K562 (cell line): ENCODE measurements at regions not wholly inside any gene's neighbourhood (a gene's known extent, or its start where the extent isn't known, plus 50 kb on each side); places are given as distances from the start of the nearest gene placed in this dataset.

Experiments
- ATAC-seq: fragments of 200-7000 bp; cut with Tn5 transposase; 3 replicates; pipeline ENCODE4 v1.9.1; 2020; ENCODE audit warnings: moderate library complexity
- BruUV-seq: library from RNA; stranded (reverse); fragments of 400-500 nt; replicated peaks from 2 replicates; lab custom pipeline; 2021; lab: Mats Ljungman, UMichigan
- CTCF ChIA-PET: fragments of 300-600 bp; formaldehyde crosslinking; extraction: SDS; loops from one replicate; lab custom pipeline; 2021; ENCODE audit warnings: low intra/inter-chr PET ratio; lab: Yijun Ruan, JAX
- POLR2A ChIA-PET: fragments of 300-600, 350-650 bp; sonication (Branson Sonifier 250); formaldehyde crosslinking; extraction: SDS; loops from one replicate; lab custom pipeline; 2021; ENCODE audit warnings: antibody characterized with exemption, inconsistent platforms; lab: Yijun Ruan, JAX
- DNase-seq, 4 experiments: peaks; one replicate each; pipeline versions ENCODE4 v3.0.0 to v3.0.0-alpha.2; 2011 to 2018; ENCODE audit warnings: low spot score in 3 of 4, mixed read lengths in 3 of 4; ENCODE audit errors: extremely low read depth in 1 of 4
- FAIRE-seq: peaks from 2 replicates; lab custom pipeline; 2011; peaks lifted over from hg19 to GRCh38; lab: Jason Lieb, UNC
- H2AFZ ChIP-seq: 2 replicates; pipeline ENCODE4 v1.6.0; 2011; ENCODE audit warnings: low read depth, low read length, control low read depth, inconsistent platforms
- H3K27ac ChIP-seq: fragments of 200-600 bp; 3 replicates; pipeline ENCODE4 v1.8.0; 2011; ENCODE audit warnings: low read depth, mild to moderate bottlenecking, control low read depth, inconsistent platforms, low read length, moderate library complexity, mixed read lengths; ENCODE audit errors: extremely low read depth
- H3K27me3 ChIP-seq, 2 experiments: fragments of 300-600 bp in 1 of 2; 2 replicates in 1 of 2; 3 replicates in 1 of 2; pipeline versions ENCODE4 v1.6.0 to v1.8.0; 2011; ENCODE audit warnings: inconsistent platforms in 2 of 2, low read length in 2 of 2, mild to moderate bottlenecking in 1 of 2, mixed read lengths in 1 of 2, moderate library complexity in 1 of 2; ENCODE audit not compliant: control insufficient read depth in 2 of 2, insufficient read depth in 2 of 2
- H3K36me3 ChIP-seq: fragments of 300-600 bp; 3 replicates; pipeline ENCODE4 v1.8.0; 2011; ENCODE audit warnings: mild to moderate bottlenecking, low read length, inconsistent platforms; ENCODE audit not compliant: control insufficient read depth, insufficient read depth
- H3K4me1 ChIP-seq, 2 experiments: fragments of 200-600 bp in 1 of 2; replicated peaks in 1 of 2; 2 replicates in 1 of 2; 3 replicates in 1 of 2; pipeline versions ENCODE4 v1.5.1 to v1.8.0; 2011; ENCODE audit warnings: inconsistent platforms in 2 of 2, low read length in 2 of 2, mild to moderate bottlenecking in 1 of 2, mixed read lengths in 1 of 2, moderate library complexity in 1 of 2; ENCODE audit not compliant: control insufficient read depth in 2 of 2, insufficient read depth in 2 of 2
- H3K4me2 ChIP-seq: 2 replicates; pipeline ENCODE4 v1.6.1; 2011; ENCODE audit warnings: low read length, control low read depth, inconsistent platforms, mixed read lengths; ENCODE audit not compliant: insufficient read depth
- H3K4me3 ChIP-seq: fragments of 200-600 bp; sonication (generic), shearing (Covaris generic); 2 replicates; pipeline ENCODE4 v1.5.1; 2016; ENCODE audit warnings: control low read depth, inconsistent platforms
- H3K79me2 ChIP-seq: fragments of 200-600 bp; 3 replicates; pipeline ENCODE4 v1.8.0; 2011; ENCODE audit warnings: low read length, inconsistent platforms; ENCODE audit not compliant: control insufficient read depth, insufficient read depth
- H3K9ac ChIP-seq, 2 experiments: 2 replicates each; pipeline versions ENCODE4 v1.6.0 to v1.6.1; 2011; ENCODE audit warnings: low read depth in 2 of 2, low read length in 2 of 2, control low read depth in 1 of 2, inconsistent platforms in 1 of 2, mild to moderate bottlenecking in 1 of 2, mixed read lengths in 1 of 2; ENCODE audit not compliant: insufficient read depth in 1 of 2
- H3K9me1 ChIP-seq: one replicate; pipeline ENCODE4 v1.6.0; 2011; ENCODE audit warnings: inconsistent platforms, mild to moderate bottlenecking, low read length, moderate library complexity; ENCODE audit not compliant: control insufficient read depth, insufficient read depth
- H3K9me3 ChIP-seq: replicated peaks from 2 replicates; pipeline ENCODE4 v1.5.1; 2011; ENCODE audit warnings: low read depth, low read length, inconsistent platforms; ENCODE audit not compliant: control insufficient read depth, insufficient read depth
- H4K20me1 ChIP-seq: replicated peaks from 2 replicates; pipeline ENCODE4 v1.6.1; 2011; ENCODE audit warnings: low read length, inconsistent platforms, mixed read lengths; ENCODE audit not compliant: control insufficient read depth, insufficient read depth
- BCOR ChIP-seq: fragments of 450-650 bp; IDR thresholded peaks from 2 replicates; pipeline ENCODE4 v1.6.1; 2016
- CGGBP1 ChIP-seq: fragments of 250-450 bp; sonication (Bioruptor Pico); IDR thresholded peaks from 2 replicates; pipeline ENCODE4 v1.9.0; 2021; ENCODE audit warnings: mild to moderate bottlenecking
- IRF9 ChIP-seq: fragments of 450-650 bp; IDR thresholded peaks from 2 replicates; pipeline ENCODE4 v1.6.1; 2016; ENCODE audit warnings: missing biosample characterization, missing genetic modification characterization
- KLF16 ChIP-seq: IDR thresholded peaks from 2 replicates; pipeline ENCODE4 v1.6.1; 2016; ENCODE audit warnings: antibody characterized with exemption
- MIER1 ChIP-seq: fragments of 450-650 bp; IDR thresholded peaks from 2 replicates; pipeline ENCODE4 v1.6.1; 2016; ENCODE audit warnings: antibody characterized with exemption, mild to moderate bottlenecking, low read depth
- NFIC ChIP-seq: fragments of 450-650 bp; IDR thresholded peaks from 2 replicates; pipeline ENCODE4 v1.6.1; 2017; ENCODE audit warnings: mild to moderate bottlenecking, inconsistent platforms
- NR2C2 ChIP-seq, 2 experiments: fragments of 200-800 bp in 1 of 2; sonication (Bioruptor generic) in 1 of 2; sonication (generic) in 1 of 2; formaldehyde crosslinking in 1 of 2; IDR thresholded peaks; 2 replicates each; pipeline versions ENCODE4 v1.6.1 to v1.8.0; 2016 to 2022; ENCODE audit warnings: mild to moderate bottlenecking in 1 of 2, missing compliant biosample characterization in 1 of 2, missing genetic modification characterization in 1 of 2, missing genetic modification reagents in 1 of 2
- SRSF9 ChIP-seq: fragments of 200-400 bp; formaldehyde crosslinking; IDR thresholded peaks from 2 replicates; pipeline ENCODE4 v1.6.1; 2017; ENCODE audit warnings: low read depth, low read length, borderline replicate concordance
- SUPT5H ChIP-seq: fragments of 450-650 bp; IDR thresholded peaks from 2 replicates; pipeline ENCODE4 v1.6.1; 2016
- THRAP3 ChIP-seq: fragments of 450-650 bp; IDR thresholded peaks from 2 replicates; pipeline ENCODE4 v1.6.1; 2016; ENCODE audit warnings: mild to moderate bottlenecking, inconsistent platforms, borderline replicate concordance
- ZC3H4 ChIP-seq: sonication (generic); formaldehyde crosslinking; IDR thresholded peaks from 2 replicates; pipeline ENCODE4 v1.9.0; 2021; ENCODE audit warnings: missing genetic modification reagents, borderline replicate concordance
- ZNF134 ChIP-seq: fragments of 250-450 bp; sonication (Bioruptor Pico); conservative IDR thresholded peaks from 2 replicates; pipeline ENCODE4 v1.4.0; 2020
- ZNF143 ChIP-seq: sonication (generic); formaldehyde crosslinking; IDR thresholded peaks from 2 replicates; pipeline ENCODE4 v1.9.0; 2022; ENCODE audit warnings: mild to moderate bottlenecking, missing genetic modification reagents
- ZNF224 ChIP-seq: sonication (generic); formaldehyde crosslinking; IDR thresholded peaks from 2 replicates; pipeline ENCODE4 v1.8.0; 2022; ENCODE audit warnings: mild to moderate bottlenecking, missing genetic modification reagents
- WGBS: fragments of 100-300 bp; shearing (Covaris generic); methylation state at CpG from one replicate; pipeline ENCODE4 v1.1.6; 2016; ENCODE audit warnings: low coverage, mixed read lengths; ENCODE audit not compliant: insufficient coverage; ENCODE audit errors: missing lambda C conversion rate; 5-methylcytosine and 5-hydroxymethylcytosine counted together
- in situ Hi-C: fragments of 300-500 bp; cut with MboI; formaldehyde crosslinking; loops from 4 replicates; pipeline ENCODE4 v1.15.0; 2018; ENCODE audit warnings: inconsistent platforms, mixed read lengths
- intact Hi-C: fragments of 100-400 bp; cut with micrococcal nuclease; formaldehyde crosslinking; loops from 2 replicates; pipeline ENCODE4 v1.14.2; 2022

GRCh38 chr2:117067900-117068299 lies 746.6 kb upstream of the DDX18 start:
- Histone ChIP-seq H3K4me3 (no peak overlapping the region), H3K27ac (no peak overlapping the region), H3K9ac (no peak overlapping the region), H3K4me2 (no peak overlapping the region), H3K79me2 (no peaks in the 10 kb centered on the region), H3K27me3 (no peaks in the 10 kb centered on the region), H3K36me3 (no peaks in the 10 kb centered on the region), H3K4me1 (no peaks in the 10 kb centered on the region), H3K9me1 (no peaks in the 10 kb centered on the region), H4K20me1 (no peaks in the 10 kb centered on the region), H3K9me3 (no peaks in the 10 kb centered on the region), H2AFZ (no peak overlapping the region)
- FAIRE-seq = no peak
- no peak for ATAC-seq
- 0% methylated on average over 4 of the region's 4 CpGs for WGBS
- TF ChIP-seq NR2C2 (CRISPR knock-in tag; IDR thresholded peaks at IDR 0.05) (no peak), NR2C2 (tag; IDR thresholded peaks at IDR 0.05) (no peak), CGGBP1 (CRISPR knock-in tag) (no peak), KLF16 (no peak), ZC3H4 (CRISPR knock-in tag) (no peak), ZNF134 (no peak)
- BruUV-seq = no TSS peak
- in situ Hi-C loops (no loop called here), intact Hi-C loops (no loop called here)
- CTCF ChIA-PET = no interaction called here
- POLR2A ChIA-PET = no interaction called here
- DNase-seq = no peak

DNA sequence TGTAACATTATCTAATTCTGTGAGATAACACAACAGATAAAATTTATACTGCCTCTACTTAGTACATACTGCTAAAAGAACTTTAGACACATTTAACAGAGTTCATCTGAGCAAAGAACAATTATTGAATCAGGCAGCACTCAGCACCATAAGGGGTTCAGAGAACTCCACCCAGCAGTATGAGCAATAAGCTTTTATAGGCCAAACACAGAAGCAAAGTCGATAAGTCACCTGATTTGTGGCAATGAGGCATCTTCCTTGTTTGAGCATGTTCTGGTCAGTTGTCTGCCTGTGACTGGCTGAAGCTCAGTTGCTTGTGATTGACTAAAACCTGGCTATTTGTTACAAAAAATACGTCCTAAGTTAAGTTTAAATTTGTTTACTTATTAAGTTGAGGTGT lies 746.1 kb upstream of the DDX18 start:
- intact Hi-C loops (no loop called here), in situ Hi-C loops (no loop called here)
- FAIRE-seq = no peak
- Histone ChIP-seq H3K9me3 (no peaks in the 10 kb centered on the region), H3K36me3 (no peaks in the 10 kb centered on the region), H3K9ac (no peak overlapping the region), H3K4me2 (no peak overlapping the region), H3K4me3 (no peak overlapping the region), H3K79me2 (no peaks in the 10 kb centered on the region), H4K20me1 (no peaks in the 10 kb centered on the region), H3K4me1 (no peaks in the 10 kb centered on the region), H3K27ac (no peak overlapping the region), H3K9me1 (no peaks in the 10 kb centered on the region), H3K27me3 (no peaks in the 10 kb centered on the region), H2AFZ (no peak overlapping the region)
- no peak for ATAC-seq
- 0% methylated on average over 2 of the region's 2 CpGs for WGBS
- no peak for DNase-seq
- CTCF ChIA-PET = no interaction called here
- POLR2A ChIA-PET = no interaction called here
- TF ChIP-seq SUPT5H = no peak
- TF ChIP-seq THRAP3 = no peak
- no peak for TF ChIP-seq IRF9 (tag)
- TF ChIP-seq ZNF143 (CRISPR knock-in tag) = no peak
- no peak for TF ChIP-seq NFIC
- TF ChIP-seq ZNF224 = no peak
- no peak for TF ChIP-seq MIER1
- TF ChIP-seq SRSF9 = no peak
- TF ChIP-seq BCOR = no peak
- BruUV-seq = no TSS peak
